ENCODE measurements at regions not wholly inside any gene's neighbourhood (a gene's known extent, or its start where the extent isn't known, plus 50 kb on each side); places are given as distances from the start of the nearest gene placed in this dataset.

GRCh38 chr7:157488966-157489365 lies 152.2 kb downstream of the DNAJB6 start:
- no peak overlapping the region for H3K4me2 ChIP-seq (ENCODE audit: low read depth, low read length, poor library complexity, severe bottlenecking)
- no peaks in the 10 kb centered on the region for H3K9me3 ChIP-seq (ENCODE audit: insufficient read depth, low read depth, low read length)
- H3K9me2 ChIP-seq (replicated peaks; ENCODE audit: low read depth, low read length), result no peaks in the 10 kb centered on the region
- no peaks in the 10 kb centered on the region for H4K20me1 ChIP-seq (ENCODE audit: insufficient read depth, low read length, poor library complexity, severe bottlenecking)
- TF ChIP-seq, protein P1, sequence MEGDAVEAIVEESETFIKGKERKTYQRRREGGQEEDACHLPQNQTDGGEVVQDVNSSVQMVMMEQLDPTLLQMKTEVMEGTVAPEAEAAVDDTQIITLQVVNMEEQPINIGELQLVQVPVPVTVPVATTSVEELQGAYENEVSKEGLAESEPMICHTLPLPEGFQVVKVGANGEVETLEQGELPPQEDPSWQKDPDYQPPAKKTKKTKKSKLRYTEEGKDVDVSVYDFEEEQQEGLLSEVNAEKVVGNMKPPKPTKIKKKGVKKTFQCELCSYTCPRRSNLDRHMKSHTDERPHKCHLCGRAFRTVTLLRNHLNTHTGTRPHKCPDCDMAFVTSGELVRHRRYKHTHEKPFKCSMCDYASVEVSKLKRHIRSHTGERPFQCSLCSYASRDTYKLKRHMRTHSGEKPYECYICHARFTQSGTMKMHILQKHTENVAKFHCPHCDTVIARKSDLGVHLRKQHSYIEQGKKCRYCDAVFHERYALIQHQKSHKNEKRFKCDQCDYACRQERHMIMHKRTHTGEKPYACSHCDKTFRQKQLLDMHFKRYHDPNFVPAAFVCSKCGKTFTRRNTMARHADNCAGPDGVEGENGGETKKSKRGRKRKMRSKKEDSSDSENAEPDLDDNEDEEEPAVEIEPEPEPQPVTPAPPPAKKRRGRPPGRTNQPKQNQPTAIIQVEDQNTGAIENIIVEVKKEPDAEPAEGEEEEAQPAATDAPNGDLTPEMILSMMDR (conservative IDR thresholded peaks at IDR 0.05; ENCODE audit: low read length), result no peak
- no peak for TF ChIP-seq EZH2phosphoT487 (IDR thresholded peaks at IDR 0.05; ENCODE audit: borderline replicate concordance)
- no peaks in the 10 kb centered on the region for H3K27me3 ChIP-seq (ENCODE audit: insufficient read depth, low read length, poor library complexity, severe bottlenecking)
- no peak overlapping the region for H2AFZ ChIP-seq (ENCODE audit: low read length)
- H3K9ac ChIP-seq (ENCODE audit: low read depth, low read length, poor library complexity, severe bottlenecking), result no peak overlapping the region
- no peaks in the 10 kb centered on the region for H3K36me3 ChIP-seq (ENCODE audit: insufficient read depth, low read length)
- H3K4me1 ChIP-seq (ENCODE audit: insufficient read depth, low read length, poor library complexity, severe bottlenecking), result peaks cover 4% of the 10 kb centered on the region
- no peak overlapping the region for H3K4me3 ChIP-seq (ENCODE audit: low read length, poor library complexity, severe bottlenecking)
- no peaks in the 10 kb centered on the region for H3K79me2 ChIP-seq (ENCODE audit: insufficient read depth, low read length)
- H3F3A ChIP-seq (ENCODE audit: low read depth), result no peaks in the 10 kb centered on the region

All from Loucy (cell line).